ENCODE measurements at regions not wholly inside any gene's neighbourhood (a gene's known extent, or its start where the extent isn't known, plus 50 kb on each side); places are given as distances from the start of the nearest gene placed in this dataset.

DNA sequence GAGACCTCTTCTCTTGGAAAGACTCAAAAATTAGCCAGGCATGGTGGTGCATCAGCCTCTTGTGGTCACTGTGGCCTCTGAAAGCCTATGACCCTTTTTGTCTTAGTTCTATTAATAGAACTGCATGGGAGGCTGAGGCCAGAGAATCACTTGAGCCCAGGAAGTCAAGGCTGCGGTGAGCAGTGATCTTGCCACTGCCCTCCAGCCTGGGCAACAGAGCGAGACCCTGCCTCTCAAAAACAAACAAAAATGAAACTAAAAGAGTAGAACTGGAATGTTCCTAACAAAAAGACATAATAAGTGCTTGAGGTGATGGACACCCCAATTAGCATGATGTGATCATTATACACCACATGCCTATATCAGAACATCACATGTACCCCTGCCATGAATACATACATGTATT, 197.0 kb upstream of the EEA1 start:
- no peaks in the 10 kb centered on the region for H3K27me3 ChIP-seq (ENCODE audit: insufficient read depth, low read length, poor library complexity, severe bottlenecking)
- no peaks in the 10 kb centered on the region for H3K79me2 ChIP-seq (ENCODE audit: insufficient read depth, low read length)
- no peaks in the 10 kb centered on the region for H3K9me3 ChIP-seq (ENCODE audit: insufficient read depth, low read depth, low read length)
- no peaks in the 10 kb centered on the region for H4K20me1 ChIP-seq (ENCODE audit: insufficient read depth, low read length, poor library complexity, severe bottlenecking)
- no peak overlapping the region for H3K4me3 ChIP-seq (ENCODE audit: low read length, poor library complexity, severe bottlenecking)
- peaks cover 3% of the 10 kb centered on the region for H3K4me1 ChIP-seq (ENCODE audit: insufficient read depth, low read length, poor library complexity, severe bottlenecking)
- H3K4me2 ChIP-seq (ENCODE audit: low read depth, low read length, poor library complexity, severe bottlenecking), result no peak overlapping the region
- TF ChIP-seq, protein P1, sequence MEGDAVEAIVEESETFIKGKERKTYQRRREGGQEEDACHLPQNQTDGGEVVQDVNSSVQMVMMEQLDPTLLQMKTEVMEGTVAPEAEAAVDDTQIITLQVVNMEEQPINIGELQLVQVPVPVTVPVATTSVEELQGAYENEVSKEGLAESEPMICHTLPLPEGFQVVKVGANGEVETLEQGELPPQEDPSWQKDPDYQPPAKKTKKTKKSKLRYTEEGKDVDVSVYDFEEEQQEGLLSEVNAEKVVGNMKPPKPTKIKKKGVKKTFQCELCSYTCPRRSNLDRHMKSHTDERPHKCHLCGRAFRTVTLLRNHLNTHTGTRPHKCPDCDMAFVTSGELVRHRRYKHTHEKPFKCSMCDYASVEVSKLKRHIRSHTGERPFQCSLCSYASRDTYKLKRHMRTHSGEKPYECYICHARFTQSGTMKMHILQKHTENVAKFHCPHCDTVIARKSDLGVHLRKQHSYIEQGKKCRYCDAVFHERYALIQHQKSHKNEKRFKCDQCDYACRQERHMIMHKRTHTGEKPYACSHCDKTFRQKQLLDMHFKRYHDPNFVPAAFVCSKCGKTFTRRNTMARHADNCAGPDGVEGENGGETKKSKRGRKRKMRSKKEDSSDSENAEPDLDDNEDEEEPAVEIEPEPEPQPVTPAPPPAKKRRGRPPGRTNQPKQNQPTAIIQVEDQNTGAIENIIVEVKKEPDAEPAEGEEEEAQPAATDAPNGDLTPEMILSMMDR (conservative IDR thresholded peaks at IDR 0.05; ENCODE audit: low read length), result no peak
- no peak for TF ChIP-seq EZH2phosphoT487 (IDR thresholded peaks at IDR 0.05; ENCODE audit: borderline replicate concordance)
- no peaks in the 10 kb centered on the region for H3K36me3 ChIP-seq (ENCODE audit: insufficient read depth, low read length)
- no peaks in the 10 kb centered on the region for H3K9me2 ChIP-seq (replicated peaks; ENCODE audit: low read depth, low read length)
- no peak overlapping the region for H3K9ac ChIP-seq (ENCODE audit: low read depth, low read length, poor library complexity, severe bottlenecking)
- H3F3A ChIP-seq (ENCODE audit: low read depth), result no peaks in the 10 kb centered on the region
- no peak overlapping the region for H2AFZ ChIP-seq (ENCODE audit: low read length)

DNA sequence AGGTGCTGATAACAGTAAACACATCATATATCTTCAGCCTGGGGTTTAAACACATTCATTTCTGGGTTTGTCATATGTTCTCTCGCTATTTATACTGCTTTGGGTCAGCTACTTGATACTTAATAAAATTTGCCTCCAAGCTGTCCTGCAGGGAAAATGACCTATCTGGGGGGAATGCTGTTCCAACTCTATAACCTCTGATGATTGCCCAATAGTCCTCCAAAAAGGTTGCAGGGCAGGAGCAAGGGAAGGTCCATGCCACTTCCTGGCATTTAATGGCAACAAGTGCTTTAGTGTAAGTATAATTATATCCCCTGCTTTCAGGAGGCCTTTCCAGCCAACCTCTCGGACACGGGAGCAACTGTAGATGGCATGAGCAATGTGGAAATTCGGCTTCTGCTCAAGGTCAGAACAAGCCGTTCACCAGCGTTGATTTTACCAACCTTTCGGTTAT, 198.0 kb upstream of the EEA1 start:
- Histone ChIP-seq H3K9me2 (replicated peaks; ENCODE audit: low read depth, low read length) (no peaks in the 10 kb centered on the region), H3K4me2 (ENCODE audit: low read depth, low read length, poor library complexity, severe bottlenecking) (no peak overlapping the region), H3K36me3 (ENCODE audit: insufficient read depth, low read length) (no peaks in the 10 kb centered on the region), H3K9ac (ENCODE audit: low read depth, low read length, poor library complexity, severe bottlenecking) (no peak overlapping the region), H3K79me2 (ENCODE audit: insufficient read depth, low read length) (no peaks in the 10 kb centered on the region), H4K20me1 (ENCODE audit: insufficient read depth, low read length, poor library complexity, severe bottlenecking) (no peaks in the 10 kb centered on the region), H3K27me3 (ENCODE audit: insufficient read depth, low read length, poor library complexity, severe bottlenecking) (no peaks in the 10 kb centered on the region), H3K9me3 (ENCODE audit: insufficient read depth, low read depth, low read length) (no peaks in the 10 kb centered on the region), H3F3A (ENCODE audit: low read depth) (no peaks in the 10 kb centered on the region), H2AFZ (ENCODE audit: low read length) (no peak overlapping the region), H3K4me1 (ENCODE audit: insufficient read depth, low read length, poor library complexity, severe bottlenecking) (peaks cover 3% of the 10 kb centered on the region), H3K4me3 (ENCODE audit: low read length, poor library complexity, severe bottlenecking) (no peak overlapping the region)
- TF ChIP-seq, protein P1 (conservative IDR thresholded peaks at IDR 0.05; ENCODE audit: low read length), result no peak
- no peak for TF ChIP-seq EZH2phosphoT487 (IDR thresholded peaks at IDR 0.05; ENCODE audit: borderline replicate concordance)

DNA sequence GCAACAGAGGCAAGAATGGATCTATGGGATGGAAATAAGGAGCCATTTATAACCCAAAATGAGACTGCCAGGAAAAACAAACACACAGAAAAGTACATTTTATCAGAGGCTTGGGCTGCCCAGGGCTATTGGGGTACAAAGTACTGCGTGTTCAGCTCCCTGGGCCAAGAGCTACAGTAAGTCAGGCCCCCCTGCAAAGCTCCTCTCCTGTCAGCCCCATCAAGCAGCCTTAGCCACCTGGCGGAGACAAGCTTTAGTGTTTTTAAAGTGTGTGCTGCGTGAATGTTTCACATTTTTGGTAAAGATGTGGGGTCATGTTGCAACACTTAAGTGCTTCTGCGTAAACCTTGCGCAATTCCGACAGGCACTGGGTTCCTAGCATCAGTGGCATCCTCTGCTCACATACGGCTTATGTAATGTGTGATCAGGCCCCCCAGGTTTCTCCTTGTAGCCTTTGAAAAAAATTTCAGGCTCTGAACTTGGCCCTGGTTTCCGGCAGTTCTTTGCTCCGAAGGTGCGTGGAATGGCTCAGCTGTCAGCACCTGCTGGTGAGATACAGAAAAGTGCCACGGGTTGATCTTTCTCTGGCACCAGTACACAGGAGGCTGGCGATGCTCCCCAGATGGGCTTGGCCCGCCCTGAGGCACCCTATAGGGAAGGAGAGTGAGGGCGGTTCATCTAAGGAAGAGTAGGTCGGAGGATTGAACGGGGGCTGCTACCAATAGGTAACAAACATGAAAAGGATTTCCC, 198.7 kb upstream of the EEA1 start:
- Histone ChIP-seq H3K4me1 (ENCODE audit: insufficient read depth, low read length, poor library complexity, severe bottlenecking) (peaks cover 3% of the 10 kb centered on the region), H3K27me3 (ENCODE audit: insufficient read depth, low read length, poor library complexity, severe bottlenecking) (no peaks in the 10 kb centered on the region), H3K36me3 (ENCODE audit: insufficient read depth, low read length) (no peaks in the 10 kb centered on the region), H3K4me2 (ENCODE audit: low read depth, low read length, poor library complexity, severe bottlenecking) (no peak overlapping the region), H4K20me1 (ENCODE audit: insufficient read depth, low read length, poor library complexity, severe bottlenecking) (no peaks in the 10 kb centered on the region), H3K9me3 (ENCODE audit: insufficient read depth, low read depth, low read length) (no peaks in the 10 kb centered on the region), H3K9ac (ENCODE audit: low read depth, low read length, poor library complexity, severe bottlenecking) (no peak overlapping the region), H3K79me2 (ENCODE audit: insufficient read depth, low read length) (no peaks in the 10 kb centered on the region), H3K4me3 (ENCODE audit: low read length, poor library complexity, severe bottlenecking) (no peak overlapping the region), H2AFZ (ENCODE audit: low read length) (no peak overlapping the region), H3F3A (ENCODE audit: low read depth) (no peaks in the 10 kb centered on the region), H3K9me2 (replicated peaks; ENCODE audit: low read depth, low read length) (no peaks in the 10 kb centered on the region)
- no peak for TF ChIP-seq EZH2phosphoT487 (IDR thresholded peaks at IDR 0.05; ENCODE audit: borderline replicate concordance)

DNA sequence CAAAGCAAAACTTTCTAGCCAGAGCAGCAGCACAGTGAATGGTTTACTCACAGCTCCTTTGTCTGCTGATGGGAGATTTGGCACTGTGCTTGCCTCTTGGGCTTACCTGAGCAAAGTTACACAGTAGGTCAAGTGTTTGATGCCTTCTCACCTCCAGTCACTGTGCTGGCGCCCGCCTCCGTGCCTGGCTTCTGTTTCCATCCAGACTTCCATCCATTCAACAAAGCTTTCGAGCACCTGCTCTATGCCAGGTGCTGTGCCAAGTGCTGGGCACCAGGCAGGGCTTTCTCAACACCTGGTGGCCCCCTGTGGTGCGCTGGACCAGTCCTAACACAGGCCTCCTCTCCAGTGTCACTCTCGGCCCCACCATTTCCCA, 199.2 kb upstream of the EEA1 start:
- no peaks in the 10 kb centered on the region for H3K9me2 ChIP-seq (replicated peaks; ENCODE audit: low read depth, low read length)
- TF ChIP-seq, protein P1 (conservative IDR thresholded peaks at IDR 0.05; ENCODE audit: low read length), result no peak
- TF ChIP-seq EZH2phosphoT487 (IDR thresholded peaks at IDR 0.05; ENCODE audit: borderline replicate concordance), result no peak
- no peak overlapping the region for H3K4me3 ChIP-seq (ENCODE audit: low read length, poor library complexity, severe bottlenecking)
- no peak overlapping the region for H3K9ac ChIP-seq (ENCODE audit: low read depth, low read length, poor library complexity, severe bottlenecking)
- H4K20me1 ChIP-seq (ENCODE audit: insufficient read depth, low read length, poor library complexity, severe bottlenecking), result no peaks in the 10 kb centered on the region
- no peak overlapping the region for H2AFZ ChIP-seq (ENCODE audit: low read length)
- no peak overlapping the region for H3K4me2 ChIP-seq (ENCODE audit: low read depth, low read length, poor library complexity, severe bottlenecking)
- no peaks in the 10 kb centered on the region for H3F3A ChIP-seq (ENCODE audit: low read depth)
- no peaks in the 10 kb centered on the region for H3K36me3 ChIP-seq (ENCODE audit: insufficient read depth, low read length)
- no peaks in the 10 kb centered on the region for H3K27me3 ChIP-seq (ENCODE audit: insufficient read depth, low read length, poor library complexity, severe bottlenecking)
- peaks cover 3% of the 10 kb centered on the region for H3K4me1 ChIP-seq (ENCODE audit: insufficient read depth, low read length, poor library complexity, severe bottlenecking)
- H3K79me2 ChIP-seq (ENCODE audit: insufficient read depth, low read length), result no peaks in the 10 kb centered on the region
- H3K9me3 ChIP-seq (ENCODE audit: insufficient read depth, low read depth, low read length), result no peaks in the 10 kb centered on the region
